GM19467 (cell line): ENCODE measurements at regions not wholly inside any gene's neighbourhood (a gene's known extent, or its start where the extent isn't known, plus 50 kb on each side); places are given as distances from the start of the nearest gene placed in this dataset.

ENCODE experiments used
- ATAC-seq: cut with Tn5 transposase; IDR thresholded peaks from one replicate; pipeline ENCODE4 v1.9.1; 2021; ENCODE audit warnings: mild to moderate bottlenecking, moderate library complexity; ENCODE audit not compliant: unreplicated experiment

- ATAC-seq = no peak
Measured at GRCh38 chr1:48164571-48164970, 57.9 kb upstream of the SLC5A9 start.

- ATAC-seq = no peak
Measured at GRCh38 chr1:48160486-48161132, 61.9 kb upstream of the SLC5A9 start.

- ATAC-seq = no peak
Measured at GRCh38 chr1:48139275-48139674, 83.2 kb upstream of the SLC5A9 start.

GRCh38 chr1:48127735-48128685 lies 94.5 kb upstream of the SLC5A9 start:
- ATAC-seq = no peak

- ATAC-seq = no peak
Measured at GRCh38 chr1:48123647-48124046, 98.9 kb upstream of the SLC5A9 start.

GRCh38 chr1:48121955-48122354 lies 100.6 kb upstream of the SLC5A9 start:
- ATAC-seq = no peak

GRCh38 chr1:48120621-48121020 lies 101.9 kb upstream of the SLC5A9 start:
- no peak for ATAC-seq

- no peak for ATAC-seq
Measured at GRCh38 chr1:48115835-48116234, 106.7 kb upstream of the SLC5A9 start.

GRCh38 chr1:48114596-48115382 lies 107.7 kb upstream of the SLC5A9 start:
- ATAC-seq = no peak

GRCh38 chr1:48109390-48110013 lies 112.3 kb upstream of the TRABD2B start:
- no peak for ATAC-seq

GRCh38 chr1:48107516-48107915 lies 110.3 kb upstream of the TRABD2B start:
- ATAC-seq = no peak

- ATAC-seq = no peak
Measured at GRCh38 chr1:48106049-48106448, 108.9 kb upstream of the TRABD2B start.

- no peak for ATAC-seq
Measured at GRCh38 chr1:48105165-48105564, 108.0 kb upstream of the TRABD2B start.

GRCh38 chr1:48103495-48103894 lies 106.3 kb upstream of the TRABD2B start:
- no peak for ATAC-seq

- ATAC-seq = no peak
Measured at GRCh38 chr1:48102766-48103165, 105.6 kb upstream of the TRABD2B start.

GRCh38 chr1:48099072-48099773 lies 102.0 kb upstream of the TRABD2B start:
- ATAC-seq = no peak

- ATAC-seq = peak; percentile 96
Measured at GRCh38 chr1:48093696-48094528, 96.7 kb upstream of the TRABD2B start.

- no peak for ATAC-seq
Measured at GRCh38 chr1:48093147-48093546, 96.0 kb upstream of the TRABD2B start.

GRCh38 chr1:48092401-48092800 lies 95.2 kb upstream of the TRABD2B start:
- ATAC-seq = no peak
